Right ventricle myocardium superior (tissue), 1 donor: ENCODE measurements at regions not wholly inside any gene's neighbourhood (a gene's known extent, or its start where the extent isn't known, plus 50 kb on each side); places are given as distances from the start of the nearest gene placed in this dataset.
"Not testable (repeated sequence)": the region's sequence is repeated elsewhere in the genome, so short reads cannot be mapped to it uniquely, and the experiment has no call there.

Experiments used
- ATAC-seq: fragments of 200-7000 bp; cut with Tn5 transposase; one replicate; pipeline ENCODE4 v1.9.1; 2020; ENCODE audit warnings: mild to moderate bottlenecking; ENCODE audit not compliant: poor library complexity
- DNase-seq: peaks from one replicate; pipeline ENCODE4 v3.0.0-alpha.2; 2020
- intact Hi-C: fragments of 100-400 bp; cut with DNase I; formaldehyde crosslinking; loops from one replicate; pipeline ENCODE4 v1.11.2; 2022
- donor health status: DM: no; HTN: yes; CAD: no; lungs with severe emphysema.

GRCh38 chr12:114508529-114509129 is 102.7 kb upstream of the TBX5 start:
- DNase-seq (peak; percentile 60), ATAC-seq (peak; percentile 82)
- intact Hi-C loops: loop anchor here (5.0 to 10.0 kb wide), 3 partner anchors 264 to 526 kb away; no protein-coding TSS in a partner anchor

- no peak for DNase-seq
- intact Hi-C loops: loop anchor here (5.0 to 10.0 kb wide), 3 partner anchors 262 to 524 kb away; no protein-coding TSS in a partner anchor
- ATAC-seq: no peak
These were observed 100.7 kb upstream of the TBX5 start for GRCh38 chr12:114506651-114507050.

GRCh38 chr12:114504311-114504710 is 98.4 kb upstream of the TBX5 start:
- DNase-seq (no peak), ATAC-seq (no peak)
- intact Hi-C loops: loop anchor here (10.0 kb wide), 2 partner anchors 260 to 340 kb away; no protein-coding TSS in a partner anchor

- DNase-seq (no peak), ATAC-seq (no peak)
- intact Hi-C loops: loop anchor here (10.0 kb wide), 2 partner anchors 257 to 337 kb away; no protein-coding TSS in a partner anchor
These were observed 95.5 kb upstream of the TBX5 start for GRCh38 chr12:114501474-114501807.

- intact Hi-C loops: loop anchor here (10.0 kb wide), 2 partner anchors 256 to 336 kb away; no protein-coding TSS in a partner anchor
- no peak for ATAC-seq
- DNase-seq: no peak
These were observed 95.0 kb upstream of the TBX5 start for GRCh38 chr12:114500775-114501473.

- DNase-seq (no peak), ATAC-seq (no peak)
- intact Hi-C loops: loop anchor here (10.0 kb wide), 2 partner anchors 255 to 335 kb away; no protein-coding TSS in a partner anchor
These were observed 94.2 kb upstream of the TBX5 start for GRCh38 chr12:114500131-114500530.

- ATAC-seq (no peak), DNase-seq (no peak)
- intact Hi-C loops: no loop called here
These were observed 93.4 kb upstream of the TBX5 start for GRCh38 chr12:114499338-114499737.

- ATAC-seq (no peak), DNase-seq (no peak)
- intact Hi-C loops: no loop called here
These were observed 86.0 kb upstream of the TBX5 start for GRCh38 chr12:114491916-114492315.

- DNase-seq, ATAC-seq, intact Hi-C loops: not testable (repeated sequence)
These were observed 79.0 kb upstream of the TBX5 start for GRCh38 chr12:114484822-114485459.

- ATAC-seq (no peak), DNase-seq (no peak)
- intact Hi-C loops: no loop called here
These were observed 78.1 kb upstream of the TBX5 start for GRCh38 chr12:114483996-114484395.

GRCh38 chr12:114481200-114481535 is 75.2 kb upstream of the TBX5 start:
- no peak for ATAC-seq
- intact Hi-C loops: no loop called here
- no peak for DNase-seq

GRCh38 chr12:114480337-114481199 is 74.6 kb upstream of the TBX5 start:
- DNase-seq: no peak
- ATAC-seq: no peak
- intact Hi-C loops: no loop called here

- DNase-seq: no peak
- no peak for ATAC-seq
- intact Hi-C loops: loop anchor here (10.0 kb wide), 2 partner anchors 125 to 315 kb away; no protein-coding TSS in a partner anchor
These were observed 73.9 kb upstream of the TBX5 start for GRCh38 chr12:114479831-114480230.

- DNase-seq (no peak), ATAC-seq (no peak)
- intact Hi-C loops: loop anchor here (10.0 kb wide), 2 partner anchors 124 to 314 kb away; no protein-coding TSS in a partner anchor
These were observed 72.9 kb upstream of the TBX5 start for GRCh38 chr12:114478865-114479264.

GRCh38 chr12:114477989-114478395 is 72.0 kb upstream of the TBX5 start:
- no peak for ATAC-seq
- no peak for DNase-seq
- intact Hi-C loops: loop anchor here (10.0 kb wide), 2 partner anchors 123 to 313 kb away; no protein-coding TSS in a partner anchor

- DNase-seq (no peak), ATAC-seq (peak; percentile 75)
- intact Hi-C loops: loop anchor here (10.0 kb wide), 2 partner anchors 121 to 311 kb away; no protein-coding TSS in a partner anchor
These were observed 70.2 kb upstream of the TBX5 start for GRCh38 chr12:114476159-114476558.

- no peak for ATAC-seq
- DNase-seq: no peak
- intact Hi-C loops: loop anchor here (10.0 kb wide), 2 partner anchors 119 to 309 kb away; no protein-coding TSS in a partner anchor
These were observed 67.8 kb upstream of the TBX5 start for GRCh38 chr12:114473717-114474116.

GRCh38 chr12:114473018-114473417 is 67.1 kb upstream of the TBX5 start:
- intact Hi-C loops: loop anchor here (10.0 kb wide), 2 partner anchors 118 to 308 kb away; no protein-coding TSS in a partner anchor
- ATAC-seq (no peak), DNase-seq (no peak)
